Central memory CD8-positive, alpha-beta T cell (primary cell): ENCODE measurements at regions not wholly inside any gene's neighbourhood (a gene's known extent, or its start where the extent isn't known, plus 50 kb on each side); places are given as distances from the start of the nearest gene placed in this dataset.
"Not testable (repeated sequence)": the region's sequence is repeated elsewhere in the genome, so short reads cannot be mapped to it uniquely, and the experiment has no call there.

Experiments used
- ATAC-seq: fragments of 150-1000 bp; cut with Tn5 transposase; replicated peaks from 2 replicates; pipeline ENCODE4 v1.10.0; 2022; ENCODE audit warnings: mild to moderate bottlenecking, moderate FRiP score, moderate number of reproducible peaks; ENCODE audit not compliant: poor library complexity, severe bottlenecking; ENCODE audit errors: extremely low read depth
- DNase-seq, 2 donors: peaks; one replicate each; pipeline ENCODE4 v3.0.0; 2021; ENCODE audit warnings: low spot score in 2 of 2
- H3K27ac Mint-ChIP-seq: one replicate; pipeline ENCODE4 v1.8.0; 2022; ENCODE audit warnings: low read depth, mild to moderate bottlenecking, moderate library complexity, mixed read lengths
- H3K27me3 Mint-ChIP-seq: one replicate; pipeline ENCODE4 v1.8.0; 2022; ENCODE audit warnings: mixed read lengths
- H3K36me3 Mint-ChIP-seq: one replicate; pipeline ENCODE4 v1.8.0; 2022; ENCODE audit warnings: mild to moderate bottlenecking, moderate library complexity, mixed read lengths; ENCODE audit not compliant: insufficient read depth
- H3K4me1 Mint-ChIP-seq: one replicate; pipeline ENCODE4 v1.8.0; 2022; ENCODE audit warnings: mixed read lengths
- H3K4me3 Mint-ChIP-seq: one replicate; pipeline ENCODE4 v1.8.0; 2022; ENCODE audit warnings: mild to moderate bottlenecking, moderate library complexity, mixed read lengths
- H3K9me3 Mint-ChIP-seq: one replicate; pipeline ENCODE4 v1.8.0; 2022; ENCODE audit warnings: mixed read lengths

GRCh38 chr6:137579612-137580011, 85.4 kb upstream of the OLIG3 start:
- ATAC-seq (no peak), DNase-seq (no peak)
- no peak overlapping the region for H3K27ac Mint-ChIP-seq
- no peaks in the 10 kb centered on the region for H3K9me3 Mint-ChIP-seq
- H3K4me1 Mint-ChIP-seq: no peaks in the 10 kb centered on the region
- H3K36me3 Mint-ChIP-seq: no peaks in the 10 kb centered on the region
- no peak overlapping the region for H3K4me3 Mint-ChIP-seq
- H3K27me3 Mint-ChIP-seq: peaks cover 25% of the 10 kb centered on the region

- Mint-ChIP-seq H3K27ac (no peak overlapping the region), H3K36me3 (no peaks in the 10 kb centered on the region), H3K9me3 (no peaks in the 10 kb centered on the region), H3K4me1 (no peaks in the 10 kb centered on the region), H3K27me3 (peaks cover 21% of the 10 kb centered on the region), H3K4me3 (no peak overlapping the region)
- no peak for DNase-seq
- no peak for ATAC-seq
These were observed 87.0 kb upstream of the OLIG3 start for GRCh38 chr6:137581019-137581707.

GRCh38 chr6:137583519-137583918, 89.3 kb upstream of the OLIG3 start:
- DNase-seq, H3K4me3 Mint-ChIP-seq: not testable (repeated sequence)

GRCh38 chr6:137588472-137588871, 94.3 kb upstream of the OLIG3 start:
- Mint-ChIP-seq H3K4me1 (peaks cover 18% of the 10 kb centered on the region), H3K36me3 (peaks cover 6% of the 10 kb centered on the region), H3K27ac (no peak overlapping the region), H3K9me3 (peaks cover 12% of the 10 kb centered on the region), H3K27me3 (peaks cover 37% of the 10 kb centered on the region), H3K4me3 (peak overlapping the region; percentile 39)
- DNase-seq: no peak
- no peak for ATAC-seq

More at GRCh38 chr6:137583519-137583918, 89.3 kb upstream of the OLIG3 start:
- not testable (repeated sequence) for H3K27ac Mint-ChIP-seq, H3K9me3 Mint-ChIP-seq, ATAC-seq, H3K36me3 Mint-ChIP-seq, H3K4me1 Mint-ChIP-seq
- H3K27me3 Mint-ChIP-seq: peaks cover 21% of the 10 kb centered on the region

DNA sequence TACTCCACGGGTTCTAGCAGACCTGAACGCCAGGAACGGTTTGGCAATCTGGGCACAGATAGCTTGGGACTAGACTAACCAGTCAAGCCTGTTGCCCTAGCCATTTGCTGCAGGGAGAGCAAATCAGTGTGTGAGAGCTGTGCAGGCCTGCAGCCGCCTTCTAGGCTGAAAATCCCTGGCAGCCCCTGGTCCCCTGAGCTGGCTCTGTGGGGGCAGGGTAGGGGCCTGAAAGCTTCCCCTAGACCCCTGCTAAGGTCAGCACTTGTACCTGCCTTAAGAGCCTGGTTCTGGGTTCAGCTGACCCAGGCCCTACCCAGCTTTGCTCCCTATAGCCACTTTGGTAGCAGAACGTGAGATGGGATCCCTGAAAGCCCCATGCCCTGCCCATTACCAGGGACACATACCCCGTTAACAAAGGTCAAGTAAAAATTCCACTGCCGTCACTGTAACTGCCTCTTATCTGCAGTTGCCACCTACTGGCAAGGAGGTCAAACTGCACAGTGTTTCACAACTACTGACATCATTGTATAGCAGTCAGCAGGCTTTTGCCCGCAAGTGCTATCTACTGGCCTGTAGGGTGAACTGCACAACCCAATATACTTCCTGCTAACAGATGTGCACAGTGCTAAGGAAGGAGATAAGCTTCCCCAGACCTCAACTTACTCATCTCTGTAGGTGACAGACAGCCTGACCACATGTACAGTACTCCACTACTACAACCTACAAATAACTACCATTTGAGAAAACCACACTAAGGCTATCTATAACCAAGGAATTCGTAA, 95.1 kb upstream of the OLIG3 start:
- Mint-ChIP-seq H3K36me3 (peaks cover 6% of the 10 kb centered on the region), H3K27me3 (peaks cover 42% of the 10 kb centered on the region), H3K4me3 (peak overlapping the region; percentile 39), H3K4me1 (peaks cover 18% of the 10 kb centered on the region), H3K27ac (peak overlapping the region; percentile 67), H3K9me3 (peaks cover 14% of the 10 kb centered on the region)
- DNase-seq: peak; percentile 17 to 66
- peak; percentile 100 for ATAC-seq

- Mint-ChIP-seq H3K27ac (no peak overlapping the region), H3K27me3 (peaks cover 56% of the 10 kb centered on the region), H3K36me3 (peaks cover 6% of the 10 kb centered on the region), H3K9me3 (peaks cover 18% of the 10 kb centered on the region), H3K4me3 (no peak overlapping the region), H3K4me1 (peaks cover 18% of the 10 kb centered on the region)
- DNase-seq (no peak), ATAC-seq (no peak)
These were observed 96.5 kb upstream of the OLIG3 start for GRCh38 chr6:137590684-137591083.

DNA sequence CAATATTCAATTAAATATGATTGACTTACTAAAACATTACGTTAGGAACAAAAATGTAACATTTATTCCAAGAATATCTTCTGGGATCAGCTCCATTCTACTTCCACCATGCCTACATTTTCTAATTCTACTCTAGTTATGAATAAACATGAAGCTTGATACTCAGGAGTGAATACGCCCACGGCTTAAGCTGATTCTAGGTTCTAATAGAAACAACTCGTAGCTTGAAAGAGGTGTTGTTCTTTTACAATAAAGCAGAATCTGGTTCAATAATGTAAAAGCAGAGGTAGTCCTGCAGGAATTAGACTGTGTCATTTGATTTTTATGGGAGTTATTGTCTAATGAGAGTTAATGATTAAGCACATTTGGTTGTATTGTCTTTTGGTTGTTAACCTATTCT, 107.3 kb upstream of the OLIG3 start:
- ATAC-seq (no peak), DNase-seq (no peak)
- no peaks in the 10 kb centered on the region for H3K4me1 Mint-ChIP-seq
- no peak overlapping the region for H3K27ac Mint-ChIP-seq
- no peaks in the 10 kb centered on the region for H3K36me3 Mint-ChIP-seq
- H3K9me3 Mint-ChIP-seq: peaks cover 5% of the 10 kb centered on the region
- no peak overlapping the region for H3K4me3 Mint-ChIP-seq
- H3K27me3 Mint-ChIP-seq: peaks cover 63% of the 10 kb centered on the region

GRCh38 chr6:137602313-137603197, 108.4 kb upstream of the OLIG3 start:
- DNase-seq (no peak), ATAC-seq (no peak)
- no peak overlapping the region for H3K4me3 Mint-ChIP-seq
- H3K27me3 Mint-ChIP-seq: peaks cover 57% of the 10 kb centered on the region
- no peaks in the 10 kb centered on the region for H3K36me3 Mint-ChIP-seq
- H3K9me3 Mint-ChIP-seq: peaks cover 5% of the 10 kb centered on the region
- H3K4me1 Mint-ChIP-seq: no peaks in the 10 kb centered on the region
- H3K27ac Mint-ChIP-seq: no peak overlapping the region

- Mint-ChIP-seq H3K36me3 (no peaks in the 10 kb centered on the region), H3K9me3 (no peaks in the 10 kb centered on the region), H3K27ac (no peak overlapping the region), H3K4me1 (no peaks in the 10 kb centered on the region), H3K27me3 (peaks cover 21% of the 10 kb centered on the region), H3K4me3 (no peak overlapping the region)
- ATAC-seq (no peak), DNase-seq (no peak)
These were observed 116.5 kb upstream of the OLIG3 start for GRCh38 chr6:137610702-137611101.

GRCh38 chr6:137623293-137623692, 129.1 kb upstream of the OLIG3 start:
- H3K36me3 Mint-ChIP-seq: no peaks in the 10 kb centered on the region
- no peak overlapping the region for H3K27ac Mint-ChIP-seq
- DNase-seq: no peak

GRCh38 chr6:137625100-137625661, 131.0 kb upstream of the OLIG3 start:
- H3K27me3 Mint-ChIP-seq: peaks cover 44% of the 10 kb centered on the region
- no peaks in the 10 kb centered on the region for H3K36me3 Mint-ChIP-seq
- H3K27ac Mint-ChIP-seq: no peak overlapping the region
- no peaks in the 10 kb centered on the region for H3K4me1 Mint-ChIP-seq
- DNase-seq: no peak
- no peak for ATAC-seq
- no peaks in the 10 kb centered on the region for H3K9me3 Mint-ChIP-seq
- H3K4me3 Mint-ChIP-seq: no peak overlapping the region

More at GRCh38 chr6:137623293-137623692, 129.1 kb upstream of the OLIG3 start:
- no peaks in the 10 kb centered on the region for H3K4me1 Mint-ChIP-seq
- no peak overlapping the region for H3K4me3 Mint-ChIP-seq
- ATAC-seq: no peak
- H3K27me3 Mint-ChIP-seq: peaks cover 44% of the 10 kb centered on the region
- H3K9me3 Mint-ChIP-seq: no peaks in the 10 kb centered on the region

- Mint-ChIP-seq H3K27ac (no peak overlapping the region), H3K27me3 (peaks cover 44% of the 10 kb centered on the region)
- ATAC-seq: no peak
These were observed 131.6 kb upstream of the OLIG3 start for GRCh38 chr6:137625808-137626207.

More at GRCh38 chr6:137625808-137626207, 131.6 kb upstream of the OLIG3 start:
- H3K9me3 Mint-ChIP-seq: no peaks in the 10 kb centered on the region
- no peaks in the 10 kb centered on the region for H3K36me3 Mint-ChIP-seq
- H3K4me1 Mint-ChIP-seq: no peaks in the 10 kb centered on the region
- H3K4me3 Mint-ChIP-seq: no peak overlapping the region
- DNase-seq: no peak
